ENCODE measurements at regions not wholly inside any gene's neighbourhood (a gene's known extent, or its start where the extent isn't known, plus 50 kb on each side); places are given as distances from the start of the nearest gene placed in this dataset.
"Not testable (repeated sequence)": the region's sequence is repeated elsewhere in the genome, so short reads cannot be mapped to it uniquely, and the experiment has no call there.

DNA sequence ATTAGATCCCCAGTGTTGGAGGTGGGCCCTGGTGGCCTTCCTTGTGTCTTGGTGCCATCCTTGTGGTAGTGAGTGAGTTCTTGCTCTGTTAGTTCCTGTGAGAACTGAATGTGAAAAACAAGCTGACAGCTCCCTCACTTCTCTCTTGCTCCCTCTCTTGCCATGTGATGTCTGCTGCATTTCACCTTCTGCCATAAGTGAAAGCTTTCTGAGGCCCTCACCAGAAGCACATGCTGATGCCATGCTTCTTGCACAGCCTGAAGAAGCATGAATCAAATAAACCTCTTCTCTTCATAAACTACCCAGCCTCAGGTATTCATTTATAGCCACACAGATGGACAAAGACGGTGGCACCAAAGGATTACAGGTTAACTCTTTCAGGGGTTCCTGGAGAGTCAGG, 166.1 kb upstream of the ETV3 start:
- H3K4me3 Mint-ChIP-seq: no peak overlapping the region
- no peak for DNase-seq
- H3K27me3 Mint-ChIP-seq (ENCODE audit: low read depth): peaks cover 20% of the 10 kb centered on the region
- H3K27ac Mint-ChIP-seq: no peak overlapping the region
- no peak for ATAC-seq (replicated peaks in 1 of 2)
- no peaks in the 10 kb centered on the region for H3K36me3 Mint-ChIP-seq (ENCODE audit: insufficient read depth in 2 of 2)
- no peaks in the 10 kb centered on the region for H3K9me3 Mint-ChIP-seq
- no peaks in the 10 kb centered on the region for H3K4me1 Mint-ChIP-seq (ENCODE audit: low read depth)

DNA sequence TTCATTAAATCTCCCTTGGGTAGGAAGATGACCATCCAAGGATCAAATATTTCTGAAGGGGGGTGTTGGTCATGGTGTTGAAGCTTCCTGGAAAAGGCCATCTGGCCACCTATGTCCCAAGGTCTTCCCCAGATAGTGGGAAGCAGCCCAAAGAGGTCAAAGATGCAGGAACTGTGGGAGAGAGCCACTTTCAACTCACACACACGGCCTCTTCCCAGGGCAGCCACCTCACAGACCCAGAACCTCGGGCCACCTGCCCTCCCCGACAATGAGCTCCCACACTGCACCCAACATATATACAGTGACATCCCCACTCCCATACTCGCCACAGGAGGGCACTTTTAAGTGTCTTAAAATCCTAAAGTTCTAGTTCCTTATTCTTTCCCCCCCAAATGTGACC, 164.5 kb upstream of the ETV3 start:
- H3K27me3 Mint-ChIP-seq (ENCODE audit: low read depth): peaks cover 17% of the 10 kb centered on the region
- DNase-seq (no peak), ATAC-seq (replicated peaks in 1 of 2) (no peak)
- no peak overlapping the region for H3K27ac Mint-ChIP-seq
- no peak overlapping the region for H3K4me3 Mint-ChIP-seq
- H3K4me1 Mint-ChIP-seq (ENCODE audit: low read depth): no peaks in the 10 kb centered on the region
- H3K36me3 Mint-ChIP-seq (ENCODE audit: insufficient read depth in 2 of 2): no peaks in the 10 kb centered on the region
- H3K9me3 Mint-ChIP-seq: no peaks in the 10 kb centered on the region

GRCh38 chr1:157302199-157302497, 164.0 kb upstream of the ETV3 start:
- H3K27ac Mint-ChIP-seq: no peak overlapping the region
- DNase-seq (no peak), ATAC-seq (replicated peaks in 1 of 2) (no peak)
- H3K9me3 Mint-ChIP-seq: no peaks in the 10 kb centered on the region
- H3K27me3 Mint-ChIP-seq (ENCODE audit: low read depth): peaks cover 16% of the 10 kb centered on the region
- H3K4me1 Mint-ChIP-seq (ENCODE audit: low read depth): no peaks in the 10 kb centered on the region
- H3K4me3 Mint-ChIP-seq: no peak overlapping the region
- no peaks in the 10 kb centered on the region for H3K36me3 Mint-ChIP-seq (ENCODE audit: insufficient read depth in 2 of 2)

DNA sequence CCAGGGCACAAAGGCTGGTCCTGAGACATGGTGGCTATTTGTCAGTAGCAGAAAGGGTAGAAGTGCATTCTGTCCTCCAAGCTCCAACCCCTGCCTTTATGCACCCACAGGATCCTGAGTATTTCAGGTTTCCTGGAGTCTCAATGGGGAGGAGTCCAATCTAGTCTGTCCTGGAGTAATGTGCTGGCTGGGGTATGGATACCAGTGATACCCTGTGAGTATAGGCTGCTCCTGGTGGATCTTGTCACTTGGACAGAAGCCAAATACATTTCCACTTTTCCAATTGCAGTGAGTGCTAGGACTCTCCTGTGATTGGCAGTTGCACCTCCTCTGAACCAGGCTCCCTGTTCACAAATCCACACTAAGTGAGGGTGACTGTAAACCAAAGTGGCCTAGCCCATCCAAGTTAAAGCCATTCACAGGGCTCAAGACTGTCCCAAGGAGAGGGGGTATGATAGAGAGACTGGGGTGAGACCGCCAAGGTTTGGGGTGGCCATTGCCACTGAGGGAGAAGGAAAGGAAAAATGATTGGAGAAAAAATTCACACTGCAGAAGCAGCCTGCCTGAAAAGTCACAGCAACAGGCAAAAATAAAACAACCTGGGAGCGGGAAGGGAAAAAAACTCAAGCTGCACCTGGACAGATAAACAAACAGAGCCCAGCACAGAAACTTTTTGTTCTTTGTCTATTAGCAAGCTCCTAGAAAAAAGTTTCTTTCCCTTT, 163.4 kb upstream of the ETV3 start:
- no peaks in the 10 kb centered on the region for H3K4me1 Mint-ChIP-seq (ENCODE audit: low read depth)
- ATAC-seq (replicated peaks in 1 of 2) (no peak), DNase-seq (no peak)
- H3K36me3 Mint-ChIP-seq (ENCODE audit: insufficient read depth in 2 of 2): no peaks in the 10 kb centered on the region
- no peak overlapping the region for H3K4me3 Mint-ChIP-seq
- no peak overlapping the region for H3K27ac Mint-ChIP-seq
- peaks cover 11% of the 10 kb centered on the region for H3K27me3 Mint-ChIP-seq (ENCODE audit: low read depth)
- no peaks in the 10 kb centered on the region for H3K9me3 Mint-ChIP-seq

DNA sequence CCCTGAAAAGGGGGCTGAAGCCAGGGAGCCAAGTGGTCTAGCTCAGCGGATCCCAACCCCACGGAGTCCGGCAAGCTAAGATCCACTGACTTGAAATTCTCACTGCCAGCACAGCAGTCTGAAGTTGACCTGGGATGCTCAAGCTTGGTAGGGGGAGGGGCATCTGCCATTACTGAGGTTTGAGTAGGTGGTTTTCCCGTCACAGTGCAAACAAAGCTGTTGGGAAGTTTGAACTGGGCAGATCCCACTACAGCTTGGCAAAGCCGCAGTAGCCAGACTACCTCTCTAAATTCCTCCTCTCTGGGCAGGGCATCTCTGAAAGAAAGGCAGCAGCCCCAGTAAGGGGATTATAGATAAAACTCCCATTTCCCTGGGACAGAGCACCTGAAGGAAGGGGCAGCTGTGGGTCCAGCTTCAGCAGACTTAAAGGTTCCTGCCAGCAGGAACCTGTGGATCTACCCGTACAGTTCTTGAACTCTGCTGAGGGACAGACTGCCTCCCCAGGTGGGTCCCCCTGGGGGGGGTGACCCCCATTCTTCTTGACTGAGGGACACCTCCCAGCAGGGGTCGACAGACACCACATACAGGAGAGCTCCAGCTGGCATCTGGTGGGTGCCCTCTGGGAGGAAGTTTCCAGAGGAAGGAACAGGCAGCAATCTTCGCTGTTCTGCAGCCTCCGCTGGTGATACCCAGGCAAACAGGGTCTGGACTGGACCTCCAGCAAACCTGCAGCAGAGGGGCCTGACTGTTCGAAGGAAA, 156.4 kb upstream of the ETV3 start:
- H3K36me3 Mint-ChIP-seq (ENCODE audit: insufficient read depth in 2 of 2); DNase-seq; H3K4me1 Mint-ChIP-seq (ENCODE audit: low read depth); H3K4me3 Mint-ChIP-seq; H3K9me3 Mint-ChIP-seq; ATAC-seq (replicated peaks in 1 of 2); H3K27ac Mint-ChIP-seq: not testable (repeated sequence)
- peaks cover 26% of the 10 kb centered on the region for H3K27me3 Mint-ChIP-seq (ENCODE audit: low read depth)

DNA sequence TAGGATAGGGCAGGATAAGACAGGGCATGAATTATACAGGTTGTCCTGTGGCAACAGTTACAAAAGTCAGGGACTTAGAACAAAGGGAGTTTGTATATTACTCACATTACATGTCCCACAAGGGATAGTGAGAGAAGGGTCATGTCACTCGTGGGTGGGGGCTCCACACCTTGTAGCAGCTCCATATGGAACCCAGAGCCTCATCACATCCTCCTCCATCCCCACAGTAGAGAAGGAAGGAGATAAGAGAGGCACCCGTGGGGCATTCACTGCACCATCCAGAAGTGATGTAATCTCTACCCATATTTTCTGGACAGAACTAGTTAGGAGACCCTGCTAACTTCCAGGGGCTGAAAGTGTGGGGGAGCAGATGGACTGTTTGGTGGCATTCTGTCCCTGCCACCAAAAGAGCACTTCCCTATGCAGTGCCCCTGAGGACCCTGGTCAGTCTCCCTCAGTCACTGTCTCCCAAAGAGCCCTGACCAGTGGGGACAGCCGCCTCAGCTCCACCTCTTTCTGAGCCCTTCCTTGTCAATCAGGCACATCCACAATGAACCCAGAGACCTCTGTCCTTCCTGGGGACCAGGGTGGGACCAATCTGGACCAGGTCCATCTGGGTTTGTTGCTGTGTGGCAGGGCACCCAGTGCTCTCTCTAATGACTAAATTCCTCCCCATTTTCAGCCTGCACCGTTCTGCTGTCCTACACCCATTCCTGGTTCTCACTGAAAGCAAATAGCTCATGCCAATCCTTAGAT, 154.8 kb upstream of the ETV3 start:
- DNase-seq (no peak), ATAC-seq (replicated peaks in 1 of 2) (no peak)
- Mint-ChIP-seq H3K4me3 (no peak overlapping the region), H3K27ac (no peak overlapping the region), H3K4me1 (ENCODE audit: low read depth) (no peaks in the 10 kb centered on the region), H3K27me3 (ENCODE audit: low read depth) (peaks cover 35% of the 10 kb centered on the region), H3K9me3 (no peaks in the 10 kb centered on the region), H3K36me3 (ENCODE audit: insufficient read depth in 2 of 2) (no peaks in the 10 kb centered on the region)

DNA sequence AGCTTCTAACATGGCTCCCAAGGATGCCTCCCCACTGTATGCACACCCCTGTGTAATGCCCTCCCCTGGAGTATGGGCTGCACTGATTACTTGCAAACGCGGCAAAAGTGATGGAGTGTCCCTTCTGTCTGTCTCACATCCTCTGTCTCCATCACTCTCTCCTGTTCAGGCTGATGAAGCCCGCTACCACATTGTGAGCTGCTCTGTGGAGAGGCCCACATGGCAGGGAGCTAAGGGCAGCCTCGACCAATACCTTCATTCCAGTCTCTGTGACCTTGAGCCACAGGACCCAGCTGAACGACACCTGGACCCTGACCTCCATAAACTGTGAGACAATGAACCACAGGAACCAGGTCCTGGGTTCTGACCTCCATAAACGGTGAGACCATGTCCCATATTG, 154.1 kb upstream of the ETV3 start:
- no peak overlapping the region for H3K27ac Mint-ChIP-seq
- H3K4me3 Mint-ChIP-seq: no peak overlapping the region
- H3K36me3 Mint-ChIP-seq (ENCODE audit: insufficient read depth in 2 of 2): no peaks in the 10 kb centered on the region
- H3K4me1 Mint-ChIP-seq (ENCODE audit: low read depth): no peaks in the 10 kb centered on the region
- peaks cover 39% of the 10 kb centered on the region for H3K27me3 Mint-ChIP-seq (ENCODE audit: low read depth)
- no peaks in the 10 kb centered on the region for H3K9me3 Mint-ChIP-seq
- no peak for ATAC-seq (replicated peaks in 1 of 2)
- no peak for DNase-seq

GRCh38 chr1:157291083-157291482, 152.9 kb upstream of the ETV3 start:
- Mint-ChIP-seq H3K4me3 (no peak overlapping the region), H3K27me3 (ENCODE audit: low read depth) (peaks cover 41% of the 10 kb centered on the region), H3K27ac (no peak overlapping the region)

GRCh38 chr1:157289424-157290105, 151.4 kb upstream of the ETV3 start:
- Mint-ChIP-seq H3K9me3 (no peaks in the 10 kb centered on the region), H3K27me3 (ENCODE audit: low read depth) (peaks cover 36% of the 10 kb centered on the region), H3K36me3 (ENCODE audit: insufficient read depth in 2 of 2) (no peaks in the 10 kb centered on the region), H3K4me1 (ENCODE audit: low read depth) (no peaks in the 10 kb centered on the region), H3K27ac (no peak overlapping the region), H3K4me3 (no peak overlapping the region)
- no peak for ATAC-seq (replicated peaks in 1 of 2)
- DNase-seq: no peak

More at GRCh38 chr1:157291083-157291482, 152.9 kb upstream of the ETV3 start:
- DNase-seq: no peak
- ATAC-seq (replicated peaks in 1 of 2): no peak
- Mint-ChIP-seq H3K36me3 (ENCODE audit: insufficient read depth in 2 of 2) (no peaks in the 10 kb centered on the region), H3K4me1 (ENCODE audit: low read depth) (no peaks in the 10 kb centered on the region), H3K9me3 (no peaks in the 10 kb centered on the region)

DNA sequence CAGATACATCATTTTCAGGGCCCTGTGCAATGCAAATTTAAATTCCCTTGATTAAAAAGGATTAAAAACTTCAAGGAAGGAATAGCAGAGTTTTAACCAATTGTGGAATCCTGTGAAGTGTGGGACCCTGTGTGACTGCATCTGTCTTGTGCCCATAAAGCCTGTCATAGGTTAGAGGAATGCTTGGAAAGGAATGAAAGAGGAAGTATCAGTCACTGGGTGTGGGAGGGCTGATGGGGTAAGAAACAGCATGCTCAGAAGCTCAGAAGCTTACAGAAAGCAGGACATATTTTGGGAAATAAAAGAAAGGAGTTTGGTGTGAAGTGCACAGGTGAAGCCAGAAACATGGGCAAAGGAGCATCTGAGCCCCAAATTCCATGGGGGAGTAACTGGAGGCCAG, 150.8 kb upstream of the ETV3 start:
- ATAC-seq (replicated peaks in 1 of 2) (no peak), DNase-seq (no peak)
- no peaks in the 10 kb centered on the region for H3K36me3 Mint-ChIP-seq (ENCODE audit: insufficient read depth in 2 of 2)
- peaks cover 42% of the 10 kb centered on the region for H3K27me3 Mint-ChIP-seq (ENCODE audit: low read depth)
- H3K4me1 Mint-ChIP-seq (ENCODE audit: low read depth): no peaks in the 10 kb centered on the region
- no peaks in the 10 kb centered on the region for H3K9me3 Mint-ChIP-seq
- H3K27ac Mint-ChIP-seq: no peak overlapping the region
- no peak overlapping the region for H3K4me3 Mint-ChIP-seq

- Mint-ChIP-seq H3K27ac (no peak overlapping the region), H3K4me3 (no peak overlapping the region), H3K4me1 (ENCODE audit: low read depth) (no peaks in the 10 kb centered on the region), H3K27me3 (ENCODE audit: low read depth) (peaks cover 38% of the 10 kb centered on the region), H3K36me3 (ENCODE audit: insufficient read depth in 2 of 2) (no peaks in the 10 kb centered on the region), H3K9me3 (no peaks in the 10 kb centered on the region)
- DNase-seq (no peak), ATAC-seq (replicated peaks in 1 of 2) (no peak)
Measured at GRCh38 chr1:157288492-157288891, 150.3 kb upstream of the ETV3 start.

DNA sequence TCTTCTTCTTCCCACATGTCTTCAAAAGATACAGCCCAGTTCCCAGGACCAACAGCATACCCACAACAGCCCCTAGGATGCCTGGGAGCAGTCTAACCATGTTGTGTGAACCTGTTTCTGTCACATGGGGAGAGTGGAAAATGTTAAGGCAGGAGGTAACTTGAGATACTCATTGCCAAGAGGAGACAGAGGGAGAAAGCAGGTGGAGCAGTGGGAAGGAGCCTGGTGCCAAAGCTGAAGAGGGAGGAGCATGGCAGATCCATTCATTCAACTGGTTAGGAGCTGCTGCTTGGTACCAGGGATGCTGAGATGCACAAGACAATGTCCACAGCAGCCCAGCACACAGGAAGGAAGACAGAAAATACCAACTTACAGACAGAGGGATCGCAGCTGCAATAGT, 149.8 kb upstream of the ETV3 start:
- Mint-ChIP-seq H3K27me3 (ENCODE audit: low read depth) (peaks cover 39% of the 10 kb centered on the region), H3K27ac (no peak overlapping the region), H3K4me1 (ENCODE audit: low read depth) (no peaks in the 10 kb centered on the region), H3K4me3 (no peak overlapping the region), H3K9me3 (no peaks in the 10 kb centered on the region), H3K36me3 (ENCODE audit: insufficient read depth in 2 of 2) (no peaks in the 10 kb centered on the region)
- no peak for ATAC-seq (replicated peaks in 1 of 2)
- no peak for DNase-seq

- ATAC-seq (replicated peaks in 1 of 2) (no peak), DNase-seq (no peak)
- Mint-ChIP-seq H3K36me3 (ENCODE audit: insufficient read depth in 2 of 2) (no peaks in the 10 kb centered on the region), H3K27me3 (ENCODE audit: low read depth) (peaks cover 45% of the 10 kb centered on the region), H3K9me3 (no peaks in the 10 kb centered on the region), H3K4me1 (ENCODE audit: low read depth) (no peaks in the 10 kb centered on the region), H3K4me3 (no peak overlapping the region), H3K27ac (no peak overlapping the region)
Measured at GRCh38 chr1:157287462-157287861, 149.3 kb upstream of the ETV3 start.
